ENCODE measurements at regions not wholly inside any gene's neighbourhood (a gene's known extent, or its start where the extent isn't known, plus 50 kb on each side); places are given as distances from the start of the nearest gene placed in this dataset.

DNA sequence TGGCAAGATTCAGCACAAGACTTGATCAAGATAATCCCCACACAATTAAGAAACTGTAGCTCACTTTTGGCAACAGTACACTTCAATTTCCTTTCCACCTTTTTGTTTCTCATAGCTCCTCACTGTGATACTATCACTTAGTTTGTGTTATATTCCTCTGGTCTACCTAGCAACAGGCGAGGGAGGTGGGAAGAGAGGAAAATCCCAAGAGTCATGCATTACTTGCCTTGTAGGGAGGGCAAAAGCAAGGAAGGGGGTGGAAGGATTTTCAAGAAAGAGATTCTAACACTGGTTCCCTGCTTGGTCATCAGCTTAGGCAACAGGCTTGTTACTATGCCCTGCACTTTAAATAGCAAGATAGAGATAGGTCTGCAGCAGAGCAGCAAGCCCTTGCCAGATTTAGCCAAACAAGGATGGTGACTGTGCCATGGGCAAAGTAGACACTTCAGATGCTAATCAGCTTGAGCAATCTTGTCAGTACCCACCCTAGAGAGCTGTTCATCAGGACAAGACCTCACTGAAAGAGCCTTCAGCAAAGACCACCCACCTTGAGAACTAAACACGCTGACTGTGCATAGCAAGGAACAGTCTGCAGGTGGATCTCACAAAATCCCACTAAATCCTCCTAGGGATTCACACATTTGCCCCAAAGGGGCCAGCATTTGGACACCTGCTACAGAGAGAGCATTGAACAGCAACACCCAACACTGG, 134.6 kb downstream of the MBD2 start:
- Histone ChIP-seq H3K27me3 (no peaks in the 10 kb centered on the region), H3K27ac (no peak overlapping the region), H3K36me3 (no peaks in the 10 kb centered on the region), H3K4me1 (ENCODE audit: insufficient read depth) (no peaks in the 10 kb centered on the region), H3K4me3 (no peak overlapping the region), H3K9me3 (no peaks in the 10 kb centered on the region)
- WGBS, 3 donors = 89 to 92% (median 92%) methylated on average over 2 of the region's 2 CpGs
- intact Hi-C loops (cut with DNase I) = no loop called here
- TF ChIP-seq EP300 (IDR thresholded peaks at IDR 0.05) = no peak
- TF ChIP-seq, protein P1, sequence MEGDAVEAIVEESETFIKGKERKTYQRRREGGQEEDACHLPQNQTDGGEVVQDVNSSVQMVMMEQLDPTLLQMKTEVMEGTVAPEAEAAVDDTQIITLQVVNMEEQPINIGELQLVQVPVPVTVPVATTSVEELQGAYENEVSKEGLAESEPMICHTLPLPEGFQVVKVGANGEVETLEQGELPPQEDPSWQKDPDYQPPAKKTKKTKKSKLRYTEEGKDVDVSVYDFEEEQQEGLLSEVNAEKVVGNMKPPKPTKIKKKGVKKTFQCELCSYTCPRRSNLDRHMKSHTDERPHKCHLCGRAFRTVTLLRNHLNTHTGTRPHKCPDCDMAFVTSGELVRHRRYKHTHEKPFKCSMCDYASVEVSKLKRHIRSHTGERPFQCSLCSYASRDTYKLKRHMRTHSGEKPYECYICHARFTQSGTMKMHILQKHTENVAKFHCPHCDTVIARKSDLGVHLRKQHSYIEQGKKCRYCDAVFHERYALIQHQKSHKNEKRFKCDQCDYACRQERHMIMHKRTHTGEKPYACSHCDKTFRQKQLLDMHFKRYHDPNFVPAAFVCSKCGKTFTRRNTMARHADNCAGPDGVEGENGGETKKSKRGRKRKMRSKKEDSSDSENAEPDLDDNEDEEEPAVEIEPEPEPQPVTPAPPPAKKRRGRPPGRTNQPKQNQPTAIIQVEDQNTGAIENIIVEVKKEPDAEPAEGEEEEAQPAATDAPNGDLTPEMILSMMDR (IDR thresholded peaks at IDR 0.05) = no peak
- no peak for TF ChIP-seq POLR2A (IDR thresholded peaks at IDR 0.05)
- DNase-seq = no peak

DNA sequence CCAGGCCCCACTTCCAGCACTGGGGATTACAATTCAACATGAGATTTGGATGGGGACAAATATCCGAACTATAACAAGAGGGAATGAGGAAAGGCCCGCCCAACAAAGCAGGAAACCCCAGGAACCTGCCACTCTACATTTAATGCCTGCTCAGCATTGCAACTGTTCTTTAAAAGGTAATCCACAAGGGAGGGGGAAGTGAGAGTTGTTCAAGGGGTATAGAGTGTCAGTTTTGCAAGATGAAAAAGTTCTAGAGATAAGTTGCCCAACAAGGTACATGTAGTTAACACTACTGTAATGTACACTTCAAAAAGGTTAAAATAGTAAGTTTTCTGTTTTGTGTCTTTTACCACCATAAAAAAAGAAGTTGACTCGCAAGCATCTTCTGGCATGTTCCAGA, 137.6 kb downstream of the MBD2 start:
- WGBS, 3 donors = 91 to 98% (median 93%) methylated on average over 3 of the region's 3 CpGs
- no peak overlapping the region for H3K27ac ChIP-seq
- no peaks in the 10 kb centered on the region for H3K4me1 ChIP-seq (ENCODE audit: insufficient read depth)
- TF ChIP-seq, protein P1 (IDR thresholded peaks at IDR 0.05) = no peak
- TF ChIP-seq POLR2A (IDR thresholded peaks at IDR 0.05) = no peak
- TF ChIP-seq EP300 (IDR thresholded peaks at IDR 0.05) = no peak
- no peaks in the 10 kb centered on the region for H3K27me3 ChIP-seq
- no peak overlapping the region for H3K4me3 ChIP-seq
- H3K9me3 ChIP-seq = no peaks in the 10 kb centered on the region
- DNase-seq = no peak
- no peaks in the 10 kb centered on the region for H3K36me3 ChIP-seq
- intact Hi-C loops (cut with DNase I) = no loop called here

DNA sequence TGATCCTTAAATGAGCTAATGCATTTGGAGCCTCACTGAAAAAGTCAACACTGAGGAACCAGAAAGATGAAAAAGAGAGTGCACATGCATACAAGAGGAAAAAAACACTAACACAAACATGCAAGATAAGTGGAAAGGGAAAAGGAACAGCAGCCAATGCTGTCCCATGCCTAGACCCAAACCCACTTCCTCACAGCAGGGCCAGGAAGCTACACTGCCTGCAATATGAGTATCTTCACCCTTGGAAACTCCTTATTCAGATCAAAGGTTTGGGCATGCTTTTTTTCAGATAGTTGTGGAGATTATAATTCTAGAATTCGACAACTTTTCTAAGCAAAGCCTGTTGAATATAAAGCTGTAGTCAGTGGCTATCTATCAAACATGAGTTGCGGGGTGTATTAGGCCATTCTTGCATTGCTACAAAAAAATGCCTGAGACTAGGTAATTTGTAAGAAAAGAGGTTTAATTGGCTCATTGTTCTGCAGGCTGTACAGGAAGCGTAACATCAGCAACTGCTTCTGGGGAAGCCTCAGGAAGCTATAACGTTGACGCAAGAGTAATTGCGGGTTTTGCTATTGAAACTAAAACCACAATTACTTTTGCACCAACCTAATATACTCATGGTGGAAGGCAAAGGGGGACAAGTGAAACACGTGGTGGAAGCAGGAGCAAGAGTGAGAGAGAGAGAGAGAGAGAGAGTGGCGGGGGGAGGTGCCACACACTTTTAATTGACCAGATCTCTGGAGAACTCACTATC, 138.2 kb downstream of the MBD2 start:
- TF ChIP-seq EP300 (IDR thresholded peaks at IDR 0.05) (no peak), POLR2A (IDR thresholded peaks at IDR 0.05) (no peak)
- TF ChIP-seq, protein P1 (IDR thresholded peaks at IDR 0.05) = no peak

DNA sequence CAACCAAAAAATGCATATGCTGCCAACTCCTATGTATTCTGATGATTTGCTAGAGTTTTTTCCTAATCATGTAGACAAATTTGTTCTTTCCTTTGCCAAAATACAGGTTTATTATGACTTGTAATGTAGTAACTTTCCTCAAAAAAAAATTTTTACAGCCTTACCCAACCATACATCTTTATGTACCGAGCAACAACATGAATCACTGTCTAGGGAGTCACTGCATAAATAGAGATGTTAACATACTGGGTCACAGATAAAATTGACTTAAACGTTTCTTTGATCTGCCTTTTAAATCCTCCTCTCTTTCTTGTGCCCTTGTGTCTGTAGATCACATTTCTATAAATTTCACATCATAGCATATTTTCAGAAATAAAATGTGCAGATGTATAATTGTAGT, 143.6 kb downstream of the MBD2 start:
- WGBS, 3 donors = 2 to 8% (median 7%) methylated on average over 2 of the region's 2 CpGs
- intact Hi-C loops (cut with DNase I) = no loop called here
- Histone ChIP-seq H3K4me1 (ENCODE audit: insufficient read depth) (no peaks in the 10 kb centered on the region), H3K9me3 (no peaks in the 10 kb centered on the region), H3K36me3 (no peaks in the 10 kb centered on the region), H3K27me3 (no peaks in the 10 kb centered on the region), H3K4me3 (no peak overlapping the region), H3K27ac (no peak overlapping the region)
- DNase-seq = no peak
- TF ChIP-seq, protein P1 (IDR thresholded peaks at IDR 0.05) = no peak
- no peak for TF ChIP-seq EP300 (IDR thresholded peaks at IDR 0.05)
- TF ChIP-seq POLR2A (IDR thresholded peaks at IDR 0.05) = no peak

More for the DNA sequence above, 138.2 kb downstream of the MBD2 start:
- no peak overlapping the region for H3K27ac ChIP-seq
- no peaks in the 10 kb centered on the region for H3K27me3 ChIP-seq
- intact Hi-C loops (cut with DNase I) = no loop called here
- H3K4me3 ChIP-seq = no peak overlapping the region
- DNase-seq = no peak
- H3K4me1 ChIP-seq (ENCODE audit: insufficient read depth) = no peaks in the 10 kb centered on the region
- no peaks in the 10 kb centered on the region for H3K9me3 ChIP-seq
- 79 to 84% (median 83%) methylated on average over 8 of the region's 8 CpGs for WGBS, 3 donors
- no peaks in the 10 kb centered on the region for H3K36me3 ChIP-seq

All from ovary (tissue), 7 donors.